Kidney capillary endothelial cell (primary cell): ENCODE measurements at regions not wholly inside any gene's neighbourhood (a gene's known extent, or its start where the extent isn't known, plus 50 kb on each side); places are given as distances from the start of the nearest gene placed in this dataset.
A peak's percentile ranks its signal among the peaks of the same experiment; 100 is the strongest.
"Not testable (repeated sequence)": the region's sequence is repeated elsewhere in the genome, so short reads cannot be mapped to it uniquely, and the experiment has no call there.

ENCODE experiments used
- DNase-seq: peaks from one replicate; pipeline ENCODE4 v3.0.0-alpha.2; 2018; ENCODE audit warnings: low spot score

DNA sequence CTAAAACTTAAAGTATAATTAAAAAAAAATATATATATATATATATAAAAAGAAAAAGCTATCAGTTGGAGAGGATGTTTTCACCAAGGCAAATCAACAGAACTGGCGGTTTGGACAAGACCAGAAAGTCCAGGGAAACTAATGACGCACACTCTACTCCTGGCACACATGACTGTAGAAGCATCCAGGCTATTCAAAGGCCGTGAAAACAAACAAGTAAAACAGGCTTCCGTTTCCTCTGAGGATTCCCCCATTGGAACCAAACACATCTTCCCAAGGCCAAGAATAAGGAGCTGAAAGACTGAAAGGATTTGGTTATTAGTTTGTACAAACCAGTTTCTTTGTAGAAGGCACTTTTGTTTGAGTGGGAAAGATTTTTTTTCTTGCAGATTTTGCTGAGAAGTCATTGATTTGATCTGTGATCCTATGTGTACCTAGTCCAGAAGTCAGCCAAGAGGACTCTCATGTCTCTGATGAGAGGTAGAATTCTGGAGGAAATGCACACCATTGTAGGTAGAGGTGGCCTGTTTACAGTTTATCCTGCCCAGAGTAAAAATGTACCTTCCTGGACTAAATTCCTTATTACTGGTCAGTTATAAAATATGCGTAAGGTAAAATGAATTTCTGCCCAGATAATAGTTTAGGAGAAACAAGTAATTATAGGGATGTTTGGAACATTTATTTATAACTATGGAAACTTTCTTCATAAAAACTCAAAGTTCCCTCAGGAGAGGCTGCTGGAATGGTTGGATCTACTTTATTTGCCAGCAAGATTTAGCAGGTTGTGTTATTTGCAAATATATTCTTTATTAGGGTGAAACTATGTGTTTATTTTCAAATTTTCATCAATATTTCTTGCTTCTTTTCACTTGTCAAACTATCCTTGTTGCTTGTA, 66.5 kb downstream of the DMP1 start:
- DNase-seq: no peak

DNA sequence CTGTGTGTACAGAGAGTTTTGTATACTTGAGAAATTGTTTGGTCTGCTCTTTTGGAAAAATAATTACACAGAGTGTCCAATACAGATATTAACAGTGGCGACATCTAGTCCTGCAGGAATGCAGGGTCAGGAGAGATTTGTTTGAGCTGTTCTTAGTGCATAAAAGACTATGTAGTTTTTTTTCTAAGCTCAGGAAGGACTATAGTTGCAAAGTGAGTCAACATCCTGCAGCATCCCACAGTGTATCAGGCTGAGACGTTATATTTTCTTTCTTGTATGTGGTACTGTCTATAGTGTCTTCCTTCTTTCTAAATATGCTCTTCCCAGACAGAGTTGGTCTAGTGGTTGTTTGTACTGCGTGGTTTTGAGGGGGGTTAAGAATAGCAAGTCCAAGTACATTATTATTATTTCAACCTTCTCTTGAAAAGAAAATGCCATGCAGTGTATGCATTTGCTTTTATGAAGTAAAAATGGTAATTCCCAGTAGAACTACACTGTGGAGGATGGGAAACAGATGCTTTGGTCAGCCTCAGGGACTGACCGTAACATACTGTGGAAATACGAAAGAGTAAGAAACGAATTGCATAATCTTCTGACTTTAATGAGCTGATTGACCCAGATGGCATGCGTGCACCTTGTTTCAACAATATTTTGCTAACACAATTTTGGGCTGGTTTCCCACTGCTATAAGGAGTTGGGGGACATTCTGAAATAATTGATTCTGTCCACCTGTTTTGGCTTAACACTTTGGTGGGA, 67.4 kb downstream of the DMP1 start:
- DNase-seq: peak; percentile 30

GRCh38 chr4:87718217-87718835, 68.2 kb downstream of the DMP1 start:
- no peak for DNase-seq

GRCh38 chr4:87720094-87720691, 70.1 kb downstream of the DMP1 start:
- DNase-seq: no peak

DNA sequence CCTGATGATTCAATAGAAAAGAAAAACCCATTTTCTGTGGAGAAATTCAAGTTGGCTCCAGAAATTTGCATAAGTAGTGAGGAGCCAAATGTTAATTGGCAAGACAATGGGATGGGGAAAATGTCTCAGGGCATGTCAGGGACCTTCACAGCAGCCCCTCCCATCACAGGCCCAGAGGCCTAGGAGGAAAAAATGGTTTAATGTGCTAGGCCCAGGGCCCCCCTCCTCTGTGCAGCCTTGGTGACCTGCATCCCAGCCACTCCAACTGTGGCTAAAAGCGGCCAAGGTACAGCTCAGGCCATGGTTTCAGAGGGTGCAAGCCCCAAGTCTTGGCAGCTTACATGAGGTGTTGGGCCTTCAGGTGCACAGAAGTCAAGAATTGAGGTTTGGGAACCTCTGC, 74.1 kb upstream of the IBSP start:
- not testable (repeated sequence) for DNase-seq

DNA sequence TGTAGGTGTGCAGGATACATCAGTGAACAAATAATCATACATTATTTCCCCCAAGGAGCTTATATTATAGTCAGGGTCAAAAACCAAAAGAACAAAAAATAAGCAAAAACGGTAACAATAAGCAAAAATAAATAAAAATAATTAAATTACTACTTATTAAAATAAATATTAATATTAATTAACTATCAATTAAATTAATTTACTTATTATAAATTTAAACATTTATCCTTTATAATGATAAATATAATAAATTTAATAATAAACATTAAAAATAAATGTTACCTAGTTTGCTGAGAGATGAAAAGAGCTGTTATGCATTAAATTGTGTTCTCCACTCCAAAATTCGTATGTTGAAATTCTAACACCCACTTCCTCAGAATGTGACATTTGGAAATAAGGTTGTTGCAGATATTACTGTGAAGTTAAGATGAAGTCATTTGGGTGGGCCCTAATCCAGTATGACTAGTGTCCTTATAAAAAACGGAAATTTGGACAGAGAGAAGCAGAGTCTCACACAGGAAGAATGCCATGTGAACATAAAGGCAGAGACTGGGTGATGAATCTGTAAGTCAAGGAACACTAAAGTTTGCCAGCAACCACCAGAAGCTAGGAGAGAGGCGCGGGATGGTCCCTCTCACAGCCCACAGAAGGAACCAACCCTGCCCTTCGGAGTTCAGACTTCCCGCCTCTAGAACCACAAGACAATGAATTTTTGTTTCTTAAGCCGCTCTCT, 67.2 kb upstream of the IBSP start:
- DNase-seq: no peak

GRCh38 chr4:87734084-87734483, 65.3 kb upstream of the IBSP start:
- no peak for DNase-seq

DNA sequence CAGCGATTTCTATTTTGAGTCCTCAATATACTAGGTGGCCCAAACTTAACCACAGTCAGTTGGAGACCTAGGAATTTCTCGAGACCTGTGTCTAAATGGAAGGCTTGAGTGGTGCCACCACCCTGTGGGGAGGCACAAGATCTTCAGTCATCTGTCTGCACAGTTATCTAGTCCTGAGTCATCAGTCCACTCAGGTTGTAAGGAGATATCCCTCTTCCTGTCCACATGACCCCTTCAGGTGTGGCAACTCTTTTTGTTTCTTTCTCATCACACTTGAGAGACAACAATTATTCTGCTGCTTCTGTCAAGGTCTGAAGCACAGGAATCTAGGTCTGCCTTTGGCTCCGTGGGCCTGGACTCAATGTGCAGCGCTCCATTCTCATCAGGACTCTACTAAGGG, 64.4 kb upstream of the IBSP start:
- no peak for DNase-seq

DNA sequence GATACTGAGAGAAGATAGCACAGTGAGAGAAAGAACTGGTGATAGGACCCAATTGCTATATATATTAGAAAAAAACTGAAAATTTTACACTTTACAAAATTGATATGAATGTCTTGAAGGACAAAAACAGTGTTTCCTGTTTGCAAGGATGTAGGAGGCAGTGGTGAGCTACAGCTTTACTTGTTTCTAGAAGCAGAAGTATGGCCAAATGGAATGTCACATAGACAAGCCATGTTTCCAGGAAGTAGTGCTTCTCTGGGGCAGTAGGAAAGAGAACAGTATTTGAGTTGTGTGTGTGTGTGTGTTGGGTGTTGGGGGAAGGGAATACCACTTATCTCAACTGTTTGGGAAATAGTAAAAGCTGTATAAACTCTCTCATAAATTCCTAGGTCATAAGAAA, 60.9 kb upstream of the IBSP start:
- DNase-seq: no peak

- DNase-seq: no peak
Observed at GRCh38 chr4:87739494-87739893, 59.9 kb upstream of the IBSP start.

GRCh38 chr4:87745064-87745807, 54.1 kb upstream of the IBSP start:
- no peak for DNase-seq

DNA sequence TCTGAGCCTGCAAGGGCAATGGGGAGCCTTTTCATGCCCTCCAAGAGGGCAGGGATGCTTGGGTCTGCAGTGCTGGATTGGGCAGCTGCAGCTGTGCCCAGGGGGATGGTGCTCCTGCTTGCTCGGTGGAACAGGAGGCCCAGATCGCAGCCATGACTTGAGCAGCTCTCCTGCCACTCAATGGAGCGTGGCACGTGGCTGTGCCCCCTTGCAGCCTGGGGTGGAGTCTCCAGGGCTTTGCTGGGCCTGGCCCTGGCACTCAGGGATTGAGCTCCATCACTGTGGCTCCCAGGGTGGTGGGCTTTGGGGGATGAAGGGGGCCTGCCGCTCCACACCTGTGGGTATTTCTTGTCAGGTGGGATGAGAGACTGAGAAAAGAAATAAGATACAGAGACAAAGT, 53.4 kb upstream of the IBSP start:
- DNase-seq: no peak
